RKO (cell line): ENCODE measurements at regions not wholly inside any gene's neighbourhood (a gene's known extent, or its start where the extent isn't known, plus 50 kb on each side); places are given as distances from the start of the nearest gene placed in this dataset.
A peak's percentile ranks its signal among the peaks of the same experiment; 100 is the strongest.
"Not testable (repeated sequence)": the region's sequence is repeated elsewhere in the genome, so short reads cannot be mapped to it uniquely, and the experiment has no call there.

Source experiments
- DNase-seq: peaks from one replicate; pipeline ENCODE4 v3.0.0-alpha.2; 2016; ENCODE audit warnings: low spot score

DNA sequence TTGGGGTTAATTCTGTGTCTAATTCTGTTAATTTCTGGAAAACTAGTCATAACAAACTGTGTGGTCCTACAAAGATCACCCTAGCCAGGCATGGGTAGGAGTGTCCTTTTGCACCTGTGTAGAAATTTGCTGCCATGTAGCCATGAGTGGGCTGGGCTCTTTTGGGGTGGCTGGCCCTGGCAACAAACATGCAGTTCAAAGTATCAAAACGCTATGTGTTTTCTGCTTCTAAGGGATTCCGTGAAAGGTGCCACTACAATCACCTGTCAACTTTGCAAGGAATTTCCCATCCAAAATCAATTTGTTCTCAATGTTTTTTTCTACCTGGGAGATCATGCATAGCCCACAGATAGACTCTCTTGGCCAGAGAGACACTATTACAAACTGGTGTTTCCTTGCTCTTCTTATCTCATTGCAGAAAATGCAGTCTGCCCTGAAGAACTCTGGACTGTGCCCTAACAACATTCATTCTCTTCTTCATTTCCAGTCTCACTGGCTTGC, 537.7 kb upstream of the ID2 start:
- DNase-seq = no peak

DNA sequence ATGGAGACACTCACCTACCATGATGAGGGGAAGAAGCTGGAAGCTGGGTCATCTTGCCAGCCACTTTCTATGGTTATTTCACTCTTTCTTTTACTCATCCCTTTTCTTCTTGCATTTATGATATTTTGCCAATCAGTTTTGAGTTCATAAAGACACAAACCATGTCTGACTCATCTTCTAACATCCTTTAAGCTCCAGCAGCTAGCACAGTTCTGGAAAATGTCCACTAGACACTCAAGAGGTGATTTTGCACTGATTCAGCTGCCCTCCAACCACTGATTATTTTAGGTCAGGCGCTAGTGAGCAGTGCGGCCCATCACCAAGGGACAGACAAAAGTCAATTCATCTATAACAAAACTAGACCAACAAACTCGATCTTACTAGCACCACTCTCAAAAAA, 537.1 kb upstream of the ID2 start:
- DNase-seq = no peak

- not testable (repeated sequence) for DNase-seq
Measured at GRCh38 chr2:8145375-8145774, 536.5 kb upstream of the ID2 start.

DNA sequence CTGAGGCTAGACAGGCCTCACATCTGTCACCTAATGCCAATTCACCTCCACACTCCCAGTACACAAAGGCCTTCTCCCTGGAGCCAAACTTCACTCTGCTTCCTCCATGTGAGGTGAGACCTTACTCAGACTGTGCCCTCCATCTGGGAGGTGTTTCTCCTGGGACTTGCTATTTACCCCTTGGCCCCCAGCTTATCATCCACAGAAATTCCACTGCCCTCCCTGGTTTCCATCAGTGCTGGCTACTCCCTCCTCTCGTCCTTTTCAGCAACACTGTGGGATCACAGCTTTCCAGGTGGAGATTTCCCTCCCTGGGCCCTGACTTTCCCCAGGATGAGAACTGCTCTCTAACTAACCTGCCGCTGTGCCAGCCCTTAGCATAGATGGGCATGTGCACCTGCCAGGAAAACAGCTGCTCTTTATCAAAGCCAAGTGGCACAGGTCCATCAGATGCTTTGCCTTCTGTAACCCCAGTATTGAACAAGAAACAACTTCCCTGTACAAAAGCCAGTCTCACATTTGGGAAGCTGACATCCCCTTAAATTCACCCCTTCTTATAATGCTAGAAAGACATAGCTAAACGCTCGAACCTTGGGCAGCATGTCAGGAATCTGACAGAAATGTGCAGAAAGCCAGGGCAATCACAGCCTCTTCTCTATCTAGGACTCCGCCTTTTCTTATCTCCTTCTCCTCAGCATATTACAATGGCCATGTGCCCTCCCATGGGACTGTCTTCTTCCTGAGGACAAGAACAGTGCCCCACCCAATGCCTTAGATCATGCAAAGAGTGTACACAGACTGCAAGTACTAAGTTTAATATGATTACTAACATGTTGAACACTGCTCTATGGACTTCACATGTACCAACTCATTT, 535.5 kb upstream of the ID2 start:
- DNase-seq = no peak

DNA sequence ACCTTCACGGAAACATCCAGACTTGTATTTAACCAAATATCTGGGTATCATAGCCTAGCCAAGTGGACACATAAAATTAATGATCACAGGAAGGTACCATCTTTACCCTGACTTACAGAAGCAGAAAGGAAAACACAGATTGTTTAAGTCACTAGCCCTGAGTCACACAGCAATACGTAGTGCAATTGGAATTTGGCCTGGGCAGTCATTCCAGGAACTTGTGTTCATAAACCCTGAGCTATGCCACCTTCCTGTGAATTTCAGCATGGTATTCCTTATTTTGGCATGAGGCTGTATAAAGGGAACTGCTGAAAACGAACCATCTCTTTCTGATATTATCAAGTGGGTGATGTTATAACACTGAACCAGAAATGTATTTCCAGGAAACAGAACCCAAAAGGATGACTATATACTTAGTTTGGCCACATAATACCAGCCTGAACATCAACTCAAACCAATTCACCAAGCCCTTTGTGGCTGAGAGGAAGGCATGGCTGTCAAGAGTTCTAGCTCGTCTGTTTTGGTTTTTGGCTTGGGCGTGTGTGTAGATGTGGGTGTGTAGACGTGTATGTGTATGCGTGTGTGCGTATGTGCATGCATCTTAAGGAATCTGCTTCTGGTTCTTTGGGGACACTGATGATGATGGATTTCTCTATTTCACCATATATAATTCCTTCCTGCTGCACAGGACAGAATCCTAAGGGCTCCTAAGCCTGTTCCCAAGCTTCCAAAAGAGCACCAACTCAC, 533.4 kb upstream of the ID2 start:
- peak; percentile 78 for DNase-seq

GRCh38 chr2:8149007-8149405, 532.9 kb upstream of the ID2 start:
- no peak for DNase-seq

DNA sequence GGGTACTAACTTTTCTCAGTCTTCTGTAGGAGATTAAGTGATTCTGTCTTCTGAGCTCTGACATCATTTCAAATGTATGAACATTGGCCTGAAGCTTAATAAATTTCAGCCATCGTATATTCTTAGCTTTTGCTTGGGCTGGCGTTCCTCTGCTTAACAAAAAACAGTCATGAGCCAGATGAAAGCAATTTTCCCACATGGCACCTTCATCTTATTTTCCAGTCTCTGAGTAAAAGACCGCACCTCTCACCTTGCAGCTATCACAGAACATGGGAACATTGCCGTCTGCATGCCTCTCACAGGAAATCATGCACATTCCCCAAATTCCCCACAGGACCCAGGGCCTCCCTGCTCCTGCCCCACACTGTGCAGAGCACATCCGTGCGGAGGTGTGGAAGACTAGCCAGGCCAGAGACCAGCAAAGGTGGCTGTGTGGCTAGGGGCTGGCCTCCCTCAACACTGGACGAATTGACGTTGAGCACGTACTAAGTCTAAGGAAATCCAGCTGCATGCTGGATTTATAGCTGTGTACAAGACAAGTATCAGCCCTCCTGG, 531.8 kb upstream of the ID2 start:
- no peak for DNase-seq

GRCh38 chr2:8151888-8152287, 530.0 kb upstream of the ID2 start:
- no peak for DNase-seq

- no peak for DNase-seq
Measured at GRCh38 chr2:8152392-8153257, 529.2 kb upstream of the ID2 start.

DNA sequence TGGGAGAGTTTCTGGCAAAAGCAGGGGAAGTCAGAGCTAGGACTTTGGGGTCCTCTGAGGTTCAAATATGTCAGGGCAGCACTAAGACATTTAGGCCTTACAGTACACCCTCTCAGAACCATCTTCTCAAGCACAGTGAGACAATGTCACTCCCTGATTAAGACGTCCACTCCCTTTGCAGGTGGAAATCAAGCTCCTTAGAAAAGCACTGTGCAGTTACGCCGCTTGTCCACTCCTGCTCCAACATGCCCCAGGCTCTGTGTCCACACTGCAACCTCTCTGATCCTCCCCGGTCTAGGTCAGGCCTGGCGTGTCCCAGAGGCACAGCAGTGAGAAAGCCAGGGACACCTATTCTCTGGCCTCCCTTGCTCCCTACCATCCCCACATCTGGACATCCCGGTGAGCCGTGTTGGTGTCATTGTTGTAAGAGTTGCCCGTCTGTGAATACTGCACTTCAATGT, 528.6 kb upstream of the ID2 start:
- DNase-seq = no peak

DNA sequence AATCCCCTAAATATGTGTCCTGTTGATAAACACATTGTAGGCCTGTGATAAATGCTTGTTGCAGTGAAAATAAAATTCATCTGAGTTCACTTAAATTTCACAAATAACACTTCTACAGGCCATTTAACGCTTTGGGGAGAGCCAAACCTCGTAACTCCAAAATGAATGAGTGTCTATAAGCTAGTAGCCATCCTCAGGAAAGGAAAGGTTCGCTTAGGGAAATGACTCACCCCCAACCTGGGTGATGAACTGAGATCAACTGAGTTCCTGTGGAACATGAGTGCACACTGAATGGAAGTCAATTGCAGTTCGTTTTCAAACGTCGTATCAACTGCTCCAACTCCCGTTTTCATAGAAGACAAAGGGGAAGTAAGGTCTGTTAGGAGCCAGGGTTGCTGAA, 527.6 kb upstream of the ID2 start:
- DNase-seq = peak; percentile 2

DNA sequence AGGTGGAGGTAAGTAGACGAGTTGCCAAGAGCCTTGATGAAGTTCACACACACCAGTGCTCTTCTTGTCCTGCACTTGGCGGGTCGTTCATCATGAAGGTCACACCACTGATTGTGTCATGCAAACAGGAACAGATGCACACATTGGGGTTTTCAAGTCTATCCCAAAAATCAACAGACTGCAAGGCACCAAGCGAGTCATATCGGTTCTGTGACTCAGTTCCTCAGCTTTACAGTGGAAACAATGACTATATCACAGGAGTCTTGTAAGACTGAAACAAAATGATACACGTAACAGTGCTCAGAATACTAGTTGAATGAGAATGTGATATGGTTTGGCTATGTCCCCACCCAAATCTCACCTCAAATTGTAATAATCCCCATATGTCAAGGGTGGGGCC, 526.9 kb upstream of the ID2 start:
- DNase-seq = peak; percentile 54

DNA sequence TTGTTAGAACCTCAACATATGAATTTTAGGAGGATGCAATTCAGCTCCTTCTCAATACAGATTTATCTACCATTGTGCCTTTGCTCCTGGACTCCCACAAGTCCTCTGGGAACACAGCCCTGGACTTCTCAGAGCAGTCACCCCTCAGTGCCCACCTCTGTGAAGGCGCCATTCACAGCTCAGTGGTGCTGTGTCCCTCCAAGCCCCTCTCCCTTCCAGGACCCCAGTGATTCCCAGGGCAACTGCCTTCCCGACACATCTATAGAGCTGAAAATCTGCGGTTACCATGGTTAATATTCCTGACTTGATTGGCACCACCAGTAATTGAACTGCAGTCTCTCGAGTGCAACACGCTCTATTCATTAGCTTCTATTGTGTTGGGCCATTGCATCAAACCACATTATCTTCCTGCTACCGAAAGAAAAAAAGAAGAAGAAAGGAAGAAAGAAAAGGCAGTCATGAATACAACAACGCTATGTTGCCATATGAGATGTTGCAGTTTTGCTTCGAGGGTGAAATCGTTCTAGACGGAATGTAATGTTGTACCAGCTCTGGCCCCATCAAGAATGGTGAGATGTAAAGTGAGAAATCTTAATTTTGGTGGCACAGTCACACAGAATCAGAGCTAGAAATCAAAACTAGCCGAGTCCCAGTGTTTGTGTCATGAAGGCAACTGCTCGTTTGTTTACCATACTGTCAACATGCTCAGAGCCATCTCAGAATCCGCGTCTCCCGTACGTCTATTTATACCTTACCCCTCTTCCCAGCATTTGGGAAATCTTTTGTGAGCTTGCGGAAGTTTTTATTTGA, 524.0 kb upstream of the ID2 start:
- no peak for DNase-seq

DNA sequence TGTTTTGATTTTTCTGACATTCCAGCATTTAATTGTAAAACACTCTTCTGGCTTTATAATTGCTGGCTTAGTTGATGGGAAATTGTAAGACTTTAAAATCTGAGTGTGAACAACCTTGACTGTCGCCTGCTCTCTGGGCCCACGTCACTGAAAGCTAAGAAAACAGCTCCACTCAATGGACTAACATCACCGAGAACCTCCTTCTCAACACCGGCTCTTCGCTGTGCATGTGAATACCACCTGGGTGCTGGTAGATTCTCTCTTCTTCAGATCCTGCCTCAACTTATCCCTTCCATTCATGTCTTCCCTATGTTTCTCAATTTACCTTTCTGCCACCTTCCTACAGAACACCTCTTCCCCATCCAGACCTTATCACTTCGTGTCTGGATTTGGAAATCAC, 523.1 kb upstream of the ID2 start:
- no peak for DNase-seq

DNA sequence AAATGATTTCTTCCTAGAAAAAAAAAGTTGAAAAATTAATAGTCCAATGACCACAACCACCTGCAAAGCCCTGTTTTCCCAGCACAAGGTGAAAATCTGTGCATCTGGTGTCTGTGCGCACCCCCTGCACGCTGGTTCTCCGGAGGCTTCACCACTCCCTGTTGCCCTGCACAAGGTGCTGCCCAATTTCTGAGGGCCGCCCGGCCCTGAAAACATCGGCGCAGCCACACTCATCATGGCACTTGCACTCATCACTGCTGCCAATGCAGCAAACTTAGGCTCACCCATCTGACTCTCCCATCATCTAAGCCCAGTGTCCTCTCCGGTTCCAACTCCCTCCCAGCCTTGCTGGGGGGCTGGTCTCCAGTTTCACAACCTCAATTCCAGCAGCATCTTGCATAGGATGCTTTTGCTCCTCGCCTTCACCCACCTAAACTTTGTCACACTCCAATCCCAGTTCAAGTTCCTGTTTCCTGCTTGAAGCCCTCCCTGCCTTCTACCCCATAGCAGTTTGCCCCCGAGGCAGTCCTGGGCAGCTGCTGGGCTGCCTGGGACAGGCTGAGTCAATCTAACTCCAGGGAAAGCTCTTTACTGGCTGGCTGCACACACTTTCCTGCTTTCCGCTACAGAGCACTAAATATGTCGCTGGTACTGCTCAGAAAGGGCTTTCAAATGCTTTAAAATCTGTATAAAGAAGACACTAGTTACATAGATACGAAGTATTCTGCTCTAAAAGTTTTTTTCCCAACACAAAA, 522.5 kb upstream of the ID2 start:
- DNase-seq = no peak

- DNase-seq = no peak
Measured at GRCh38 chr2:8159966-8160603, 521.8 kb upstream of the ID2 start.

- DNase-seq = no peak
Measured at GRCh38 chr2:8160959-8161358, 520.9 kb upstream of the ID2 start.

GRCh38 chr2:8162552-8162951, 519.3 kb upstream of the ID2 start:
- no peak for DNase-seq

DNA sequence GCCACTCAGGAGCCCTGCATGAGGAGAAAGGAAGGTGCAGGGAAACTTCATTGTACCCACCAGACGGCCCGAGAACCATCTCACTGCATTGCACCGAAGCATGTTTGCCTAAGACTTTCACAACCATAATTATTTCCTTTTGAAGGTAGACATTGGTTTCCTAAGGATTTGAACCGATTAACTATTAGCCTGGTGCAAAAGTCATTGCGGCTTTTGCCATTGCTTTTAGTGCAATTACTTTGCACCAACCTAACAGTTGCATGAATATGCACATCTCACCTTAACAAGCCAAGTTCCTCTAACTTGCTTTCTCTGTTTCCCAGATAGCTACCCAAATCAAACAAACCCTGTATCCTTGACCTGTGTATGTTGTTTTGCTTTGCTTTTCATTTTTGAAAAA, 516.3 kb upstream of the ID2 start:
- DNase-seq = no peak
